Mesothelial cell of epicardium (in vitro differentiated cells): ENCODE measurements at regions not wholly inside any gene's neighbourhood (a gene's known extent, or its start where the extent isn't known, plus 50 kb on each side); places are given as distances from the start of the nearest gene placed in this dataset.

ENCODE experiments used
- DNase-seq, 2 experiments: peaks; one replicate each; pipeline ENCODE4 v3.0.0; 2021; ENCODE audit warnings: low spot score in 2 of 2; ENCODE audit not compliant: unreplicated experiment in 2 of 2
- H3K27ac Mint-ChIP-seq: 2 replicates; pipeline ENCODE4 v1.8.0; 2021; ENCODE audit warnings: mixed read lengths
- H3K27me3 Mint-ChIP-seq: 2 replicates; pipeline ENCODE4 v1.8.0; 2021; ENCODE audit warnings: low read depth, mixed read lengths
- H3K36me3 Mint-ChIP-seq: 2 replicates; pipeline ENCODE4 v1.8.0; 2021; ENCODE audit warnings: mixed read lengths
- H3K4me1 Mint-ChIP-seq: 2 replicates; pipeline ENCODE4 v1.8.0; 2021; ENCODE audit warnings: mixed read lengths
- H3K4me3 Mint-ChIP-seq: 2 replicates; pipeline ENCODE4 v1.8.0; 2021; ENCODE audit warnings: mild to moderate bottlenecking, moderate library complexity, mixed read lengths
- H3K9me3 Mint-ChIP-seq: 2 replicates; pipeline ENCODE4 v1.8.0; 2021; ENCODE audit warnings: mixed read lengths
- CTCF ChIP-seq: fragments of 200-600 bp; sonication (generic); IDR thresholded peaks from one replicate; pipeline ENCODE4 v1.5.0; 2021; ENCODE audit warnings: antibody characterized with exemption; ENCODE audit not compliant: unreplicated experiment

GRCh38 chr10:128915630-128916029 lies 551.4 kb upstream of the MGMT start:
- Mint-ChIP-seq H3K4me3 (no peak overlapping the region), H3K4me1 (no peaks in the 10 kb centered on the region), H3K27ac (no peak overlapping the region), H3K9me3 (no peaks in the 10 kb centered on the region), H3K27me3 (peaks cover 38% of the 10 kb centered on the region), H3K36me3 (no peaks in the 10 kb centered on the region)
- DNase-seq: no peak
- TF ChIP-seq CTCF: no peak

GRCh38 chr10:128916383-128916782 lies 550.7 kb upstream of the MGMT start:
- H3K4me1 Mint-ChIP-seq: no peaks in the 10 kb centered on the region
- H3K27me3 Mint-ChIP-seq: peaks cover 41% of the 10 kb centered on the region
- H3K4me3 Mint-ChIP-seq: no peak overlapping the region
- no peak for TF ChIP-seq CTCF
- DNase-seq: no peak
- H3K9me3 Mint-ChIP-seq: no peaks in the 10 kb centered on the region
- H3K27ac Mint-ChIP-seq: no peak overlapping the region
- H3K36me3 Mint-ChIP-seq: no peaks in the 10 kb centered on the region

- TF ChIP-seq CTCF: no peak
Measured at GRCh38 chr10:128921389-128922022, 545.5 kb upstream of the MGMT start.

GRCh38 chr10:128922172-128922571 lies 544.9 kb upstream of the MGMT start:
- no peak overlapping the region for H3K4me3 Mint-ChIP-seq
- no peaks in the 10 kb centered on the region for H3K4me1 Mint-ChIP-seq
- no peak overlapping the region for H3K27ac Mint-ChIP-seq
- no peaks in the 10 kb centered on the region for H3K36me3 Mint-ChIP-seq
- DNase-seq: no peak
- H3K27me3 Mint-ChIP-seq: peaks cover 31% of the 10 kb centered on the region
- TF ChIP-seq CTCF: no peak
- no peaks in the 10 kb centered on the region for H3K9me3 Mint-ChIP-seq

More at GRCh38 chr10:128921389-128922022, 545.5 kb upstream of the MGMT start:
- Mint-ChIP-seq H3K4me1 (no peaks in the 10 kb centered on the region), H3K27me3 (peaks cover 36% of the 10 kb centered on the region), H3K27ac (no peak overlapping the region), H3K9me3 (no peaks in the 10 kb centered on the region), H3K36me3 (no peaks in the 10 kb centered on the region), H3K4me3 (no peak overlapping the region)
- no peak for DNase-seq

GRCh38 chr10:128922619-128923196 lies 544.3 kb upstream of the MGMT start:
- Mint-ChIP-seq H3K36me3 (no peaks in the 10 kb centered on the region), H3K4me3 (no peak overlapping the region)
- DNase-seq: no peak

More at GRCh38 chr10:128922619-128923196, 544.3 kb upstream of the MGMT start:
- TF ChIP-seq CTCF: no peak
- H3K9me3 Mint-ChIP-seq: no peaks in the 10 kb centered on the region
- no peak overlapping the region for H3K27ac Mint-ChIP-seq
- no peaks in the 10 kb centered on the region for H3K4me1 Mint-ChIP-seq
- peaks cover 29% of the 10 kb centered on the region for H3K27me3 Mint-ChIP-seq
